GM19099 (cell line): ENCODE measurements at regions not wholly inside any gene's neighbourhood (a gene's known extent, or its start where the extent isn't known, plus 50 kb on each side); places are given as distances from the start of the nearest gene placed in this dataset.
A peak's percentile ranks its signal among the peaks of the same experiment; 100 is the strongest.

Source experiments
- POLR2A ChIP-seq: IDR thresholded peaks from 3 replicates; pipeline ENCODE4 v1.6.1; 2011; ENCODE audit warnings: low read depth; ENCODE audit not compliant: insufficient read length; ENCODE audit errors: extremely low read depth

DNA sequence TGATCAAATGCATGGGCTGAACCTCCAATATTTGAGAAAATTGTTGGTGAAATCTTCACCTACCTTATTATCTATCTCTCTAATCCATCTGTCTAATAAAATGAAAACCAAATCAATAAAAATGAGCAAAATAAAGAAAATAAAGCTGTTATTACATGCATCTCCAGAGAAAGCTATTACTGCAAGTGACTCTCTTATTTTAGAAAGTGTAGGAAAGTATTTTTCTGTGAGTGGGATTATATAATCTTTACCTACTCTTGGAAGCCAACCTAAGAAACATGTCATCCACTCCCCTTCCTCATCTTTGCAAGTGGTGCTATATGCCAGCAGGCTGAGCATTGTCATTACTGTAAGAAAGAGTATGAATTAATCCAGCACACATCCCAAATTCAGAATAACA, 191.5 kb upstream of the RFC3 start:
- no peak for TF ChIP-seq POLR2A

GRCh38 chr13:33628662-33629061, 189.3 kb upstream of the RFC3 start:
- TF ChIP-seq POLR2A, result no peak

GRCh38 chr13:33629605-33630360, 188.2 kb upstream of the RFC3 start:
- TF ChIP-seq POLR2A, result no peak

- TF ChIP-seq POLR2A, result no peak
These were observed 184.0 kb upstream of the RFC3 start for GRCh38 chr13:33633701-33634545.

DNA sequence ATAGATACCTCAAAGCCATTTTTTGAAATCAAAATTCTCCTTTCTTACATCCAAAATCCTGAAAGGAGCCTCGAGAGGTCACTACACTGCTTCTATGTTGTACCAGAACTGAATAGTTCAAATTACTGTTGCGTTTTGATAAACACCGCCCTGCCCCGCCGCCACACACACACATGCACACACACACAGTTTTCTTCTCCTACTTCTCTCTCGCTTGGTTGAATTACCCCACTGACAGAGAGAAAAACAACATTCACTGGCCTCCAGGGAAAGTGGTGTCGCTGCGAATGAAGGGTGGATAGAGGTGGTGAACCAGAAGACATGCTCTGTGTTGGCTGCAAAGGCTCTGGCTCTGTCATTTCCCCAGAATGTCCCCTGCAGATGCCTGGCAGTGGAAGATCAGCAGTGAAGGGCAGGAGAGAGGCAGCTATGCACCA, 183.4 kb upstream of the RFC3 start:
- no peak for TF ChIP-seq POLR2A

DNA sequence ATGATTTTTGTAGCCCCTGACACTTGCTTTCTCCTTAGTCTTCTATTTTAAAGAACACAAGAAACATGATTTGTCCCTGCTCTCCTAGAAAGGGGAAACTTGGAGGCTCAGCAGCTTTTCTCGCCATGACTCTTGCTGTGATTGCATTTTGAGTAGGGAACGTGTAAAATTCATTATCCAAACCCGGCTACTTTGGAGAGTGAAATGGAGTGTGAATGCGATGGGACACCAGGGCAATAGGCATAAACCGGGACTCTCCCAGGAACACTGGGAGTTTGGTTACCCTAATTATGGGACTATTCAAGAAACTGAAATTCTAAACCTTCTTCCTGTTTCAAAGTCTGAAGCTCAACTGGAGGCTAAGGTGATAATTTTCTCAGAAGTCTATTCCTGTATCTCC, 181.7 kb upstream of the RFC3 start:
- no peak for TF ChIP-seq POLR2A

GRCh38 chr13:33636955-33637670, 180.8 kb upstream of the RFC3 start:
- TF ChIP-seq POLR2A, result no peak

DNA sequence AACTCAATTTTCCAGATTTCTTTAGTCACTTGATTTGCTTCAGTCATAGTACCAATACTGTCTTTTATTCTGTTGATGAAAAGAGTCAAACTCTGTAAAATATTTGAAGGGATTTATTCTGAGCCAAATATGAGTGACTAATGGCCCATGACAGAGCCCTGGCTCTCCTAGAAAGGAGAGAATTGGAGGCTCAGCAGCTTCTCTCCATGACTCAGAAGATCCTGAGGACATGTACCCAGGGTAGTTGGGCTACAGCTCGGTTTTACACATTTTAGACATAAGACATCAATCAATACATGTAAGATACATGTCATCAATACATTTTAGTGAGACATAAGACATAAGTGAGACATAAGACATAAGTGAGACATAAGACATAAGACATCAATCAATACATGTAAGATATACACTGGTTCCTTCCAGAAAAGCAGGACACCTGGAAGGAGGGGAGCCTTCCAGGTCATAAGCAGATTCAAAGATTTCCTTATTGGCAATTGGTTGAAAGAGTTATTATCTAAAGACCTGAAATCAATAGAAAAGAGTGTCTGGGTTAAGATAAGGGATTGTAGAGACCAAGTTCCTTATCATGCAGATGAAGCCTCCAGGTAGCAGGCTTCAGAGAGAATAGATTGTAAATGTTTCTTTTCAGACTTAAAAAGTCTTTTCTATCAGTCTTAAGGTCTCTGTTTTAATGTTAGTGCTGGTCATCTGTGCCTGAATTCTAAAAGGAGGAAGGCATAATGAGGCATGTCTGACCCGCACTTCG, 179.8 kb upstream of the RFC3 start:
- no peak for TF ChIP-seq POLR2A

DNA sequence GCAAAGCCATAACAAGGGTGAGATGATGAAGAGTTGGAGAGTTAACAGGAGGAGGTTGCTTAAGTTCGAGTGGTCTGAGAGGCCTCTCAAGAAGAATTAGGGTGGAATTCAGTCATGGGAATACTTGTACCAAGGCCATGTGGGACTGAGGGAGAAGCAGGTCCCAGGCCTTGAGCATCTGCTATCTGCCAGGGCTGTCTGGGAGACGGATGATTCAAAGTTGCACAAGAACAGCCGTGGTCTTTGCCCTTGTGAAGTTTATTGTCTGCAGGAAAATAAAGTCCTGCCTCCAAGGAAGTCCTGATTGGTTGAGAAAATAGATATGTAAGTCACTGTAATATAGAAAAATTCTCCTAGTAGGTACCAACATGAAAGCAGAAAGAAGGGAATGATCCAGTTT, 178.8 kb upstream of the RFC3 start:
- no peak for TF ChIP-seq POLR2A

- TF ChIP-seq POLR2A, result peak; percentile 16
These were observed 178.3 kb upstream of the RFC3 start for GRCh38 chr13:33639626-33640080.

- no peak for TF ChIP-seq POLR2A
These were observed 177.1 kb upstream of the RFC3 start for GRCh38 chr13:33640832-33641231.

DNA sequence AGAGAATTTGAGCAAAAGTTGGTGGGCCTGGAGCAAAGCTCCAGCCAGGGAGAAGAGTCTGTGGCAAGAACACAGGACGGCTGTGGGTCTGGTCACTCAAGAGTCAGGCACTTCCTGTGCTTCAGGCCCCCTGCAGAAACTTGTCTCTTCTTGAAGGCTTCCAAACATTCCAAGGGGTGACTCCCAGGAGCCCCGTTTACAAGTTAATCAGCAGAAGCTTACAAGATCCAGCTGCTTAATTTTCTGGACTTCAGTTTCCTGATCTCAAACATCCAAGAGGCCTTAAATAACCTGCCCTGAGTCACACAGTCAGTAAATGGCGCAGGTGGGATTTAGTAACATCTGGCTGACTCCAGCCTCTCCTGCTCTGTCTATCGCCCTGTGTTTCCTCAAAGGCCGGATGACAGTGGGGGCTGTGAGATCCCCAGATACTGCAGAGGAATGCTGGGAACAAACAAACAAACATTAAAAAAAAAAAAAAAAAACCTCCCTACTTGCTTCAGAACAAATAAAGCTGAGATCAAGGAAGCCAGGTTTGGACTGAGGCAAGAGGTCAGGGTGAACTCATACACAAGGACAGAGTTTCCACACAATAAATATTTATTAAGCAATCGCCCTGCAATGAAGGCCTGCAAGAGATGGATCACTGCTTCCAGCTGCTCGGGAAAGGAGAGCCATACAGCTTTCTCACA, 175.4 kb upstream of the RFC3 start:
- TF ChIP-seq POLR2A, result no peak

GRCh38 chr13:33644581-33645543, 173.1 kb upstream of the RFC3 start:
- no peak for TF ChIP-seq POLR2A
